Esophagus muscularis mucosa (tissue), 4 donors: ENCODE measurements at regions not wholly inside any gene's neighbourhood (a gene's known extent, or its start where the extent isn't known, plus 50 kb on each side); places are given as distances from the start of the nearest gene placed in this dataset.

Experiments
- CTCF ChIP-seq, 3 experiments: fragments of 200-600 bp in 2 of 3; fragments of 450-650 bp in 1 of 3; sonication (generic) in 2 of 3; IDR thresholded peaks; one replicate each; pipeline ENCODE4 v1.5.1; 2017 to 2019; ENCODE audit warnings: antibody characterized with exemption in 3 of 3, mild to moderate bottlenecking in 2 of 3, moderate library complexity in 1 of 3
- EP300 ChIP-seq: sonication (generic); formaldehyde crosslinking; IDR thresholded peaks from one replicate; pipeline ENCODE4 v1.6.1; 2017; ENCODE audit warnings: antibody characterized with exemption
- POLR2A ChIP-seq: fragments of 450-650 bp; IDR thresholded peaks from one replicate; pipeline ENCODE4 v1.6.1; 2017; ENCODE audit warnings: antibody characterized with exemption, moderate library complexity, mild to moderate bottlenecking, low read depth
- POLR2AphosphoS5 ChIP-seq, 2 donors: sonication (generic); formaldehyde crosslinking; IDR thresholded peaks; one replicate each; pipeline ENCODE4 v1.6.1; 2017; ENCODE audit warnings: antibody characterized with exemption in 2 of 2

DNA sequence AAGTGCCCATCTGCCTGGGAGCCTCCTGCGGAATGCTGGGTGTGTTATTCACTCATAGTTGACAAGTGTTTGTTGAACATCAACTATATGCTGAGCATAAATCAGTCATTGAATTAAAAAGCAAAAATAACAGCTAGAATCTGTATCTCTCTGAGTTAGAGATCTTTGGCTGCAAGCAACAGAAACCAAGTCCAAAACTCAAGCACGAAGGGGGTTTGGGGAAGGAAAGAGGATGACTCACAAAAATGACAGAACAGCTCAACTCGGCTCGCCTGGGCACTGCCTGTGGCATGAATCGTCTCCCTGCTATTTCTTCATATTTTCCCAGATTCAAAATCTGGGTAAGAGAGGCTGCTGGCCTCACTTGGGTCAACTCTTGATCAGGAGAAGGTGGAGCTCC is 72.6 kb upstream of the NCOR2 start:
- TF ChIP-seq POLR2A (no peak), CTCF (IDR thresholded peaks at IDR 0.05) (no peak), POLR2AphosphoS5 (IDR thresholded peaks at IDR 0.05) (no peak), EP300 (no peak)
